Stimulated activated CD4-positive, alpha-beta T cell treated with anti-CD3 and anti-CD28 coated beads, Interleukin-15, amount 100 ng/mL, for 1 hour (primary cell): ENCODE measurements at regions not wholly inside any gene's neighbourhood (a gene's known extent, or its start where the extent isn't known, plus 50 kb on each side); places are given as distances from the start of the nearest gene placed in this dataset.

ENCODE experiments used
- DNase-seq, 2 donors: peaks; one replicate each; pipeline ENCODE4 v3.0.0-alpha.2; 2020; ENCODE audit warnings: low read depth in 1 of 2, low spot score in 1 of 2

DNA sequence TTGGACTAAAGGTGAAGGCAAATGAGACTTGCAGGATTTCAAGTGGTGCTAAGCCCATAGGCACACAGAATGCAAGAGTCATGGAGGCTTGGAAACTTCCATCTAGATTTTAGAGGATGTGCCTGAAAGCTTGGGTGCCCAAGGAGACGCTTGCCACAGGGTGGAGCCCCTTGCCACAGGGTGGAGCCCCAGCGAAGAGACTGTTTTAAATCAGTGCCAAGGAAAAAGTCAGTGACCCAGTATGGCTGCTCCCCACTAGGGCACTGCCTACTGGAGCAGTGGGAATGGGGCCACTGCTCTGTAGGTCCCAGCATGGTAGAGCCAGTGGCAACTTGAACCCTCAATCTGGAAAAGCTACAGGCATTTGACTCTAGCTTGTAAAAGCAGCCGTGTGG is 794.2 kb upstream of the LCORL start:
- DNase-seq, result no peak

DNA sequence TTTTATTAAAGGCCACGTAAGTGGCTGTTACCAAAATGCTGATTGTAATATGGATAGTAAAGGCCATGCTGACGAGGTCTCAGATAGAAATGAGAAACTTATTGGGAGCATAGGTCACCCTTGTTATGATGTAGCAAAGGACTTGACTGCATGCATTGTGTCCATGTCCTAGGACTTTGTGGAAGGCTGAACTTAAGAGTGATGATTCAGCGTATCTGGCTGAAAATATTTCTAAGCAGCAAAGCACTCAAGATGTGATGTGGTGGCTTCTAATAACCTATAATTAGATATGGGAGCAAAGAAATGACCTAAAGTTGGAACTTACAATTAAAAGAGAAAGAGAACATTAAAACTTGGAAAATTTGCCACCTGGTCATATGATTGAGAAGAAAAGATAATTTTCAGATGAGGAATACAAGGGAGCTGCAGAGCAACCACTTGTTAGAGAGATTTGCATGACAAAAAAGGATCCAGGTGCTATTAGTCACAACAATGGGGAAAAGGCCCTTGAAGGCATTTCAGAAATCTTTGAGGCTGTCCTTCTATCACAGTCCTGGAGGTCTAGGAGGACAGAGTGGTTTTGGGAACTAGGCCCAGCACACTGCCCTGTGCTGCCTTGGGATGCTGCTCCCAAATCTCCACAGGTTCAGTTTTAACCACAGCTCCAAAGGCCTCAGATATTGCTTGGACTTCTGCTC is 793.7 kb upstream of the LCORL start:
- no peak for DNase-seq

DNA sequence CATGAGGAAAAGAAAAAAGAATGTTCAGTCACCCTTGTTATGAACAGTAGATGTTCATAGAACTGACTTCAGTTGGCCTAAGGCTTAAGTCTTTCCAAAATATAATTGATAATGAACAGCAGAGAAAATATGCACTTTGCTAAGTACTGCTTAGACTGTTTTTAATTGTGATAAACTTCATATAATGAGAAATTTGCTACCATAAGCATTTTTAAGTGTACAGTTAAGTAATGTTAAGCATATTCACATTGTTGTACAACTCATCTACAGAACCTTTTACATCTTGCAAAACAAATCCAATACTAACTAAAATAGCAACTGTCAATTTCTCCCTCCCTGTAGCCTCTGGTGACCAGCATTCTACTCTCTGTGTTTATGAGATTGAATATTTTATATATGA is 792.2 kb upstream of the LCORL start:
- DNase-seq, result no peak

DNA sequence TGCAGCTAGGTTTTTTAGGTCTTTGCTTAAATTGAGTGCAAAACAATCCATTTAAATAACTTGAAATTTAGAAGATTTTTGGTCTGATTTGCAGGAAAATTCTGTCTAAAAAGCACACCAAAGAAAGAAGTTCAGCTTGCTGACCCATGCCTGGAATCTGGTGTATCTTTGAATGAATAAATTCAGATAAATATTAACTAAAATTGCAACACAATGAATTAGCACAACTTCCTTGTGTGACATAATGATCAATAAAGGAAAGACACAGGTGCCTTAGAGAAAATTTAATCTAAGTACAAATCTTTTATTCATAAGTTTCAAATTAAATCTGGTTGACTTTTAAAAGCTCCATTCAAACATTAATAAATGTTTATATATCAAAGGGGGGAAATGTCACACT is 791.5 kb upstream of the LCORL start:
- DNase-seq, result no peak

DNA sequence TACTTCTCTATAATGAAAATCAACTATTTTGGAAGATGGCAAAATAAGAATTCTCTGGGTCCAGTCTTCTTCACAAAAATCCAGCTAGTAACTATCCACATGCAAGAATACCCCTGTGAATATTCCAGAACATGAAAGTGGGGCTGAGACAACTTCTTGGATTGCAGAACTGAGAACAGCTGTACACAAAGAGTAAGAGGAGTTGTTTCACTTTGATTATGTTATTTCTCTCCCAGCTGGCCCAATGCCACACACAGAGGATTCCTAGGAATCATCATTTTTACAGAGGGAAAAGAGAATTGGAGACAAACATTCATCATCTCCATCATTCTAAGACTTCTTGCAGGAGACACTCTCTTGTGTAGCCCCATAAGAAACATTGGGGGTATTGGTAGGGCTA is 782.2 kb upstream of the LCORL start:
- no peak for DNase-seq

DNA sequence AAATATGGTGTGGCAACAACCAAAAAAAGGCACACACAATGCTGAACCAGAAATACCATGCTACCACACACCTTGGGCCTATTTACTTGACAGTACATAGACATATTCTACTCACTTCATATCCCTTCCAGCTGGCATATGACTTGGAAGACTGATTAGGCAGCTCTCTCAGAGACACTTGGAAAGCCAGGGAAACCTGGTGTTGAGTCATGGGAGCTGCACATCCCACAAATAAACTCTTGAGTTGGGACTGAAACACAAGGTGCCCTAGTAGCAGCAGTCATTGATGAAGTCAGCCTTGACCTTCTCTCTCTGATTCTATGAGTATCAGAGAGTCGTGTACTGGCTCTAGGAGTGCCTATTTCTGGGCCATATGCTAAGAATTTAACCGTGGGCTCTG is 776.6 kb upstream of the LCORL start:
- no peak for DNase-seq

DNA sequence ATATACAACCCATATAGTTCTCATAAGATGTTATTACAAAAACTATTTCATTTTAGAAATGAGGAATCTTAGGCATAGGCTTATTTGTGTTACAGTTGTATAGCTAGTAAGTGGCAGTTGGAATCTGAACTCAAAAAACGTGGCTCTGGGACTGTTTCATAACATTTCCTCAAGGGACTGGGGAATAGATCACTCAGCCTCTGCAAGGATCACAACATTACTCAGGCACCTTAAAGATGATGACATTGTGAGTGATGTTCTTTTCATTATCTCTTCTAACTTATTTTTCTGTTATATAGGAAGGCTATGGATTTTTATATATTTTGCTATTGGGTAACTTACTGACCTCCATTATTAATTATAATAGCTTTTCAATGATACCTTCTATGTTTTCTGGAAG is 774.2 kb upstream of the LCORL start:
- no peak for DNase-seq

DNA sequence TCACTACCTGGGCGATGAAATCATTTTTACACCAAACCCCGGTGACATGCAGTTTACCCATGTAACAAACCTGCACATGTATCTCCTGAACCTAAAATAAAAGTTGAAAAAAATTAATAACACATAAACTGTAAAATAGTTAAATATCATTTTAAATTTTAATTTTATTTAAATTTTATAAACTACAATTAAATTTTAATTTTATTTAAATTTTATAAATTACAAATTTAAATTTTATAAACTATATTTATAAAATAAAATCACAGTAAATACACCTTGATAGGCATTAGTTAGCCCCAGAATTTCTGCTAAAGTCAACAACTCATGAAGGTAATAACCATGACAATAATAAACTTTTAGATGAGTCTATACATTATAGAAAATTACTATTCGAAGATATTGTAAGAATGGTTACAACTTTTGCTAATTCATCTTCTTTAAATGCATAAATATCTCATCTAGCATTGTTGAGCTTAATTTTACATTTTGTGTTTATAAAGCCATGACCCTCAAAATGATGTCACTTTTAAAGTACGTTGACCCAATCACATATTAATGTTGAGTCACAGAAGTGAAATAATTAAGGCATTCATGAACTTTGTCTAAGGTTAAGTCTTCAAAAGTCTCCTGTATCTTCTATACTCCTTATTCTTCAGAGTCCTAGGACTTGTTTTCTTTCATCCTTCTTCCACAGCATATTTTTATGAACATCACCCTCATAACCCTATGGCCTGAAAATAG is 755.8 kb upstream of the LCORL start:
- DNase-seq, result no peak

DNA sequence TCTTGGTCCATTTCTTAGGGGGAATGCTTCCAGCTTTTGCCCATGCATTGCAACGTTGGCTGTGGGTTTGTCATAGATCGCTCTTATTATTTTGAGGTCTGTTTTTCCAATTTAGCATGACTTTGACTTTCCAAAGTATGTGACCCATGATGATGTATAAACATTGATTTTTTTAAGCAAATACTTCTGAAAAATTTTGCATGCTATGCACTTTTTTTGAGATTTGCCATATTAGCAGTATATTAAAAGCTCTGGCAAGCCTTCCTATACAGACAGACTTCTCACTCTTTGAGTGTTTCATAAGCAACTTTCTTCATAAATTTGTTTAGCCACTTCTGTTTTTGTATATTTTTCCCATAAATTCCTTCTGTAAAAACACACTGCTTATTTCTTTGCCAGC is 746.4 kb upstream of the LCORL start:
- no peak for DNase-seq

DNA sequence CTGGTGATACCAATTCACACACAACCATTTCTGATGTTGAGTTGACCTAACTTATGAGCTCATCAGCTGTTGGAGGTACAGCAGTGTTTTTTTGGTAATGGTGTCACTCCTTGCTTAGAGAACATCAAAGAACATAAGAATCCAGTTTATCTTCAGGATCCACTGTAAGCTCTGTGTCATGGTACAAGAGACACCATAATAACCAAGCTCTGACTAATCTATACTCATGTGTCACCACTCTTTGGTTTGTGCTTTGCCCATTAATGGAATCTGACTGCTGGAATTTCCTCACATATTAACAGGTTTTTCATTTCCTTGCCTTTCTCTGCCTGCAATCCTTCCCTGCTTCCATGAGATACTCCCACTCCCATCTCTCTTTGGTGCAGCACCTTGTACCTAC is 735.1 kb upstream of the LCORL start:
- no peak for DNase-seq

DNA sequence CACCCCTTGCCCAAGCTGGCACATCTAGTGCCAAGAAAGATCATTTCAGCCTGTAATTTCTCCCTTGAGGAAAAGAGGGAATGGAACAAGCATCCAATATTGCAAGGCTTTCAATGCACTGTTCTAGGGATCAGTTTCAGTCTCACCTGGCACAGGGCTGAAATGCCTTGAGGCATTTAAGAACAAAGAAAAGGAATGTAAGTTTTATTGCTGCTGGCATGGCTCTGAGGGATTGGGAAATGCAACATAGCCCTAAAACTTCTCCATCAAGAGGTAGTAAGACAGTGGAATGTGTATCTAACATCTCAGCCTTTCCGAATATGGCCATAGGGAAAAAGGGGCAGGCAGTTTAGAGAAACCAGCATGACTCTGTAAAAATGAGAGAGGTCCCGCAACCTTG is 732.6 kb upstream of the LCORL start:
- DNase-seq, result no peak

DNA sequence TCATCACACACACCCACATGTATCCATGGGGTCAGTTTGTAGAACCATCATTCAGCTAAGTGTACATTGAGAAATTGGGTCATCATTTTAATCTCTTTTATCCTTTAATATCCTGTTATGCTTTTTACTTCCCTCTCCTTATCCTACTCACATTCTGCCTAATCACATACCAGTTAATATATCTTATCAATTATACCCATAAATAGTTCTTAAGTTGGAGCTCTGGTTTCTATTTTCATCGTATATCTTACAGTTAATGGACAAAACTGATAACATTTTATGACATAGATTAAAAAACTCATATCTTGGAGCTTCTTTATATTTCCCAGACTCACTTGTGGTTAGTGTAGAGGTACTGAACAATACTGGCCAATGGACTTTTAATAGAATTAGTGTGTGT is 729.5 kb upstream of the LCORL start:
- DNase-seq, result no peak

DNA sequence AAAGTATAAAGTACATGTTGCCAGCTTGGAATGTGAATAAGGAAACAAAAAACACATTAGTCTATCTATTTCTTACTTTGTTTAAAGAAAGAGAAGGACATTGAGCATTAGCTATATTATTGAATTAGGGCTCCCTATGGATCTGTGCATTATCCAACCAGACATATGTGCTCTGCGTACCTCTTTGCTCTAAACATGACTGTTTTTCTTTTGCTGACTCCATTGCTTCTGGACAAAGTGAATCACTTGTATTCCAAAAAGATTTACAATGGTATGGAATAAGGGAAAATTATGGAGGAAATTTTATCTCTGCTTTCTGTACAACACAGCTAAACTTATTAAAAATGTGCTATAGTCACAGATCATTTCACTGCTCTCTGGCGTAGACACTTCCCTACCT is 727.8 kb upstream of the LCORL start:
- no peak for DNase-seq

DNA sequence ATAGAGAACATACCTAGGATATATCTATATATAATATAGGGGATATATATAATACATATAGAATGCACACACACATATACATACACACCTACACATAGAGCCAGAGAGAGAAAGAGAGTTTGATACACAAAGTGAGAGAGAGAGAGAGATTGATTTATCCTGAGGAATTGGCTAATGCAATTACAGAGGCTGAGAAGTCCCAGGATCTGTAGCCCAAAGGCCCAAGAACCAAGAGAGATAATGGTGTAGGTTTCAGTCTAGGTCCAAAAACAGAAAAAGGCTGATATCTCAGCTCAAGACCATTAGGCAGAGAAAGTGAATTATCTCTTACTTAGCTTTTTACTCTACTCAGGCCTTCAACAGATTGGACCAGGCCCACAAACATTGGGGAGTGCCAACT is 715.0 kb upstream of the LCORL start:
- DNase-seq, result no peak

DNA sequence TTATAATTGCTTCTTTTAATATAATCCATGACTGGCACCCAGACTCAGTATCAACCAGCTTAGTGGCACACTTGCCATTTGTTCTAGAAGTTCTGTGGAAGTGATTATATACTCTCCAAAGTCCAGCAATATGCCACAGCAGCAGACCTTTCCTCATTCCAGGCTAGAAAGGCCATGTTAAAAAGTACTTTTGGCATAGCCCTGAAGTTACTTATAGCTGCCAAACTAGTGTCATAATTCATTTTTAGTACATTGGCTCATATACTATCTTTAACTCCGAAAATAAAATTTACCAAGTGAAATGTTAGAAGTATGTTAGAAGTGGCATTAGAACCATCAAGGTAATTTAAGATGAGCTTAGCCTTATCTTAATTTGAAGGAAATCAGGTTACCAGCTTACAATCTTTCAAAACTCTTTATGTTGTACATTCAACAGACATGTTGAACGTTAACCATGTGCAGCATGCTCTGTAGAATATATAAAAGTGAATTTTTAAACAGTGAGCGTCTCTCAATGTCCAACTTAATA is 714.2 kb upstream of the LCORL start:
- DNase-seq, result no peak

DNA sequence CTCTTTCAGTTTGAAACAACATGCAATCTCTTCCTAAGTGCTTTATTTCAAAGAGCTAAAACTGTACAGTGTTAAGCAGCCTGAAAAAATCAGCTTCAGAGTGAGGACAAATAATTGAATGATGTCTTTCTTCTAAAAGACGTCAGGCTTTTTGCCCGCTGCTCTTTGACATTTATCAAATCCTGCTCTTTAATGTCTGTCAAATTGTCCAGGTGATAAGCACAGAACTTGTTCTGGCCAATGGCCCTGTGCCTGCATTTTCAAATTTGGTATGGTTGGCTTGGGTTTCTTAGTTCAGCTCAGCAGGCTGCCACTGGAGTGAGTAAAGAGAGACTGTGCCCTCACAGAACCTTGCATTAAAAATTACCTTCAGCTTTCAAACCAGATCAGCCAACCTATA is 712.9 kb upstream of the LCORL start:
- DNase-seq, result no peak

DNA sequence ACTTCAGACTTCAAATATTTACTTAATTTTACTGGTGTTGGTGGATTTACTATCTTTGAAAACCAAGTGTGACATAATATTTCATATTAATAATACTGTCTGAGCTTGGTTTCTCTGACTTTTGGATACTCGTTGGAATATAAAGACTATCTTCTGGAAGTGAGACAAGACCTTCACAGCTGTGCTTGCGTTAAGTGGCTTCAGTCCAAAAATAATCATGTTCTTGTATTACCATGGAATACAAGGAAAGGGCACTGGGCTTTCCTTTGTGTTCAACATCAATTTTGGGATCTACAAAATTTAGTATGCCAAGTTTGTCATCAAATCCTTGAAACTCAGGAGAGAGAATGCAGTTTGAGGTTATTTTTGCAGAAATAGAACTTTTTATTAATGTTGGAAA is 712.4 kb upstream of the LCORL start:
- DNase-seq, result no peak

DNA sequence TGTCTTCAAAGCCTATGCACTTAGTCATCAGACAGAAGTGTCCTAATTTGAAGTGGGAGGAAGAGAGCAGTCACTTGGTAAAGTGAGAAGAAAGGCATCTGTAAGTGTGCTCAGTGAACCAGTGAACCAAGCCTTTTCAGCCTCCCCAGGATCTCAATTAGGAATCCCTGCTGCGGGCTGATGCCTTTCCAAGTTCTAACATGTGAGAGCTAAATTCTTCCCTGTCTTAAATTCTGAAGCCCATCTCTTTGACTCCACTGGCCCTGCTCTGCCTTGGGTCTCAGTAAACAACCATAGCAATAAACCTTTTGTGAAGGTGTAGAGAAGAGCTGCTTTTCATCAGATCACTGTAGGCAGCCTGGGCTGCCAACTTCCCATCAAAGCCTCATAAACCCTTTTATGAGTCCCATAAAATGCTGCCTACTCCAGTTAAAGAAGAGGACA is 701.2 kb upstream of the LCORL start:
- no peak for DNase-seq

DNA sequence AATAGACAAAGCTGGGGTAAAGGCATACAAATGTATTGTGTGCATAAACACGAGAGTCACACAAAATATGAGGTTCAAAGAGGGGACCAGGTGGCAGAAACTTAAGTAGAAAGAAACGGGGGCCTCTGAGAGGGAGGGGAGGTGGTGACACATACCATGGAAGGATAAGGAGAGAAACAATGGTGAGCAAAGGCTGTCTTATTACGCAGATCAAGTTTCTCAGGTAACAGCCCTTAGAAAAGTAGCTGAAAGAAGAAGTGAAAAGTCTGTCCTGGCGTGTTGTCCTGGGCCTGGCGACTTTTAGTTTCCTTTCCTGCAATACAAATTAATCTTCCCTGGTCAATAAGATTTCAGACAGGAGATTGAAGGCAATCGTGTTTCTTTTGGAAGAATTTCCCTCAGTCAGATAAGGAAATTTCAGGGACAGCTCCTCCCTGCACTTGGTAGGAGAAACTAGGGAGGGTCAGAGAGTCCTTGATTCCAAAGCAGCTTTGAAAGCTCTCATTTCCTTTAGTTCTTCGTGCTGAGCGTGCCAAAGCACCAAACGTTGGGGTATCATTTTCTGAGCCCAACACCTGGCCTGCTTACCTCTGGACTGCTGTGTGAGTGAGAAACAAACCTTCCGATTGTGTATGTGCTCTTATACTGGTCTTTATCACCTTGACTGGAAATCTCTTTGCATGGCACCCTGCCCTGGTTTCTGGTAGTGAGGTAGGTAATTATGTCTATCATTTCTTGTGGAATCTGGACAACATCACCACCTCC is 676.7 kb upstream of the LCORL start:
- DNase-seq, result no peak

DNA sequence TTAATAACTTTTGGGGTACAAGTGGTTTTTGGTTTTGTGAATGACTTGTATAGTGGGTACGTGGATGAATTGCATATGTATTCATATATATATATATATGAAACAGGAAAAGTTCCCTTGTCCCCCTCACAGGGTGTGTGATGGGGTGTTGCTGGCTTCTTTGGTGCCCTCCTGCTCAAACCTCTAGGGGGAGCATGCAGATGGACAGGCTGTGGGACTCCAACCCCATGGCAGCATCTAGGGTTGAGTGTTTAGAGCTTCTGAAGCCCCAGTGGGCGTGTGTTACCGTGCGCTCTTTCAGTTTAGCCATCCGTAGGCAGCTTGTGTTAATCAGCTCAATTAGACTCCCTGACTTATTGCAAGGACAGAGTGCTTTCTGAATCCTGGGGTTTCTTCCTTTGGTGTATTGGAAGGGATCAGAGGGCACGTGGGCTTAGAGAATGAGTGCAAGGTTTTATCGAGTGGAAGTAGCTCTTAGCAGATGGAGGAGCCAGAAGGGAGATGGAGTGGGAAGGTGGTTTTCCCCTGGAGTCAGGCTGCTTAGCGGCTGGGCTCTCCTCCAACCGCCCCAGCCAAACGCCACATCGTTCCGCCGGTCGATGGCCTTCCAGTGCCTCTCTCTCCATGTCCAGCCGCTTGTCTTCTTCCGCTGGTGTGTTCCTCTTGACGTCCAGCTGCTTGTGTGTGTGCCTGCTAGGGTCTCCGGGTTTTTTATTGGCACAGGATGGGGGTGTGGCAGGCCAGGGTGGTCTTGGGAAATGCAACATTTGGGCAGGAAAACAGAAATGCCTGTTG is 674.4 kb upstream of the LCORL start:
- DNase-seq, result no peak
